Right renal pelvis (tissue), 4 donors: ENCODE measurements at regions not wholly inside any gene's neighbourhood (a gene's known extent, or its start where the extent isn't known, plus 50 kb on each side); places are given as distances from the start of the nearest gene placed in this dataset.

Experiments used
- DNase-seq, 4 donors: peaks; one replicate each; pipeline ENCODE4 v3.0.0-alpha.2; 2013; ENCODE audit warnings: low read depth in 4 of 4, low spot score in 3 of 4, missing footprints in 1 of 4

GRCh38 chr5:73267766-73268435 is 94.9 kb downstream of the TMEM174 start:
- DNase-seq, result no peak

GRCh38 chr5:73266925-73267765 is 94.2 kb downstream of the TMEM174 start:
- no peak for DNase-seq

- no peak for DNase-seq
Measured at GRCh38 chr5:73266176-73266738, 93.3 kb downstream of the TMEM174 start.

GRCh38 chr5:73265641-73266040 is 92.6 kb downstream of the TMEM174 start:
- no peak for DNase-seq

- DNase-seq, result no peak
Measured at GRCh38 chr5:73264631-73265030, 91.6 kb downstream of the TMEM174 start.

GRCh38 chr5:73263001-73263710 is 90.2 kb downstream of the TMEM174 start:
- no peak for DNase-seq

- DNase-seq, result no peak
Measured at GRCh38 chr5:73256862-73257261, 83.9 kb downstream of the TMEM174 start.

- no peak for DNase-seq
Measured at GRCh38 chr5:73256462-73256861, 83.5 kb downstream of the TMEM174 start.

GRCh38 chr5:73256012-73256411 is 83.0 kb downstream of the TMEM174 start:
- DNase-seq, result no peak

- no peak for DNase-seq
Measured at GRCh38 chr5:73254642-73255041, 81.6 kb downstream of the TMEM174 start.

GRCh38 chr5:73253047-73253660 is 80.2 kb downstream of the TMEM174 start:
- DNase-seq, result no peak

- no peak for DNase-seq
Measured at GRCh38 chr5:73250645-73251044, 77.7 kb downstream of the TMEM174 start.

GRCh38 chr5:73242735-73243134 is 69.7 kb downstream of the TMEM174 start:
- DNase-seq, result no peak

- DNase-seq, result no peak
Measured at GRCh38 chr5:73238873-73239272, 65.9 kb downstream of the TMEM174 start.

- DNase-seq, result no peak
Measured at GRCh38 chr5:73236541-73237128, 63.6 kb downstream of the TMEM174 start.

GRCh38 chr5:73234204-73234555 is 61.2 kb downstream of the TMEM174 start:
- no peak for DNase-seq

- no peak for DNase-seq
Measured at GRCh38 chr5:73233461-73234203, 60.6 kb downstream of the TMEM174 start.

GRCh38 chr5:73233053-73233460 is 60.1 kb downstream of the TMEM174 start:
- no peak for DNase-seq

GRCh38 chr5:73232266-73233041 is 59.5 kb downstream of the TMEM174 start:
- no peak for DNase-seq
